HUDEP-2 (cell line): ENCODE measurements at regions not wholly inside any gene's neighbourhood (a gene's known extent, or its start where the extent isn't known, plus 50 kb on each side); places are given as distances from the start of the nearest gene placed in this dataset.
"Not testable (repeated sequence)": the region's sequence is repeated elsewhere in the genome, so short reads cannot be mapped to it uniquely, and the experiment has no call there.

ENCODE experiments used
- DNase-seq, 76 experiments: peaks; one replicate each; lab custom pipeline; 2025; ENCODE audit not compliant: unreplicated experiment in 76 of 76; lab: John Stamatoyannopoulos, UW

DNA sequence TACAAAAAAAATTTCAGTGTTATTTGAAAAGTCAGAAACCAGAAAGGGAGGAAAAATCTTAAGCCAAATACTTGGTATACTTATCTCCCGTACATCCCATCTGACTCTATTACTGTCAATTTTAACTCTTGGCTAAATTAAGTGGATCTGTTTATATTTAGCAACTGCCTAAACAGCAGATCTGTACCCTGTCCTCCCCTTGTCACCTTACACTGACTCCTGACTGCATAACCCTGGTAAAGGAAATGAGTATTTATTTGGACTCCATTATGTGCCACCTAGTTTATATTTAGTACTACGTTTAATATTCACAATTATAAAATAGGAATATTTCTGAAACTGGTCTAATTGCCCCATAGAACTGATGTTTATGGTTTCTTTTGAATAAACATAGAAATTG is 730.2 kb upstream of the GJE1 start:
- no peak for DNase-seq

DNA sequence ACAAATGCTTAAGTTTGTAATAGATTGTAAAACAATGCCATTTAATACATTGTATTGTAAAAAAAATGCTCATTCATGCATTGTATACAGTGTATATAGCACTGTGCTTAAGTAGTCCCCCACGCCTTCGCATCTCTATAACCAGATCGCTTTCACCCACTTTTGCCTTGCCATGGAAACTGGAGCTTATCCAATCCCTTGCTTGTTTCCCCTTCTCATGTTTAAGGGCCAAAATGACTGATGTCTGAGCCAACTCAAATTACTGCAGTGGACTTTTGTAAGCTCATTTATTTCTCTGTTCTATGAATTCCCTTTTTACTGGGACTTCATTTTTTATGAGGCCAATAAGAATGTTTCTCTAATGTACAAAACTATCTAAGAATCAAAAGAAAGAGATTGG is 730.9 kb upstream of the GJE1 start:
- DNase-seq: no peak

DNA sequence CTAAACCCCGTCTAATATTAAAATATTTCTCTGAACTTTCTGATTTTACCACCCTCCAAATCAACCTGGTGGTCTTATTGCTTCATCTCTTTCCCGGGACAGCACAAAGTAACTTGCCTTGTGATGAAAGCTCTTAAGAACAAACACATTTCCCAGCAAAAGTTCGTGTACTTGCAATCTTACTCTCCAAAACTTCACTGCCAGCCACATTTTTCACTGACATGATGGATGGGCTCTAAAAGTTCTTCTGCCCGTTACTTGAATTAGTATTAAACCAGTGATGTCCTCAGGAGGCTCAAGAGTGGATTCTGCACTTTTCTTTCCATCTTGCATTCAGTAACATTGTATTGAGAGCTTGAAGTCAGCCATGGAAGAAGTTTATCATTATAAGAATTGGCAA is 731.6 kb upstream of the GJE1 start:
- DNase-seq: no peak

DNA sequence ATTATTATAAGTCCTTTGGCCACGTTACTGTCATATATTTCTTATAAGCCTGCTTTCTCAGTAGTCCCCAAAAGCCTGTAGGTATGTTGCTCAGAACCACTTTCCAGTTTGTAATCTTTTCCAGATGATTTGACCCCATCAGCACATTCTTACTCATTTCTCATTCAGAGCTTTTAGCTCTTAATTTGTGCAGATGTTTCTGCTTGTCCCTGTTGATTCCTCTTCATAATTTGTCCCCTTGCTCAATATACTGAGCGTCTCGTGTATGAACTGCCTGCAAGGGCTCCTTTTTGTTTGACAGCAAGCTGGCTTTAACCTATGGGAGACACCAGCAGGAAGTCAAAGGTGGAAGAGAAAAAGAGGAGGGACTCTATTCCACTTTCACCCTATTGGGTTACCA is 733.8 kb upstream of the GJE1 start:
- DNase-seq: no peak

DNA sequence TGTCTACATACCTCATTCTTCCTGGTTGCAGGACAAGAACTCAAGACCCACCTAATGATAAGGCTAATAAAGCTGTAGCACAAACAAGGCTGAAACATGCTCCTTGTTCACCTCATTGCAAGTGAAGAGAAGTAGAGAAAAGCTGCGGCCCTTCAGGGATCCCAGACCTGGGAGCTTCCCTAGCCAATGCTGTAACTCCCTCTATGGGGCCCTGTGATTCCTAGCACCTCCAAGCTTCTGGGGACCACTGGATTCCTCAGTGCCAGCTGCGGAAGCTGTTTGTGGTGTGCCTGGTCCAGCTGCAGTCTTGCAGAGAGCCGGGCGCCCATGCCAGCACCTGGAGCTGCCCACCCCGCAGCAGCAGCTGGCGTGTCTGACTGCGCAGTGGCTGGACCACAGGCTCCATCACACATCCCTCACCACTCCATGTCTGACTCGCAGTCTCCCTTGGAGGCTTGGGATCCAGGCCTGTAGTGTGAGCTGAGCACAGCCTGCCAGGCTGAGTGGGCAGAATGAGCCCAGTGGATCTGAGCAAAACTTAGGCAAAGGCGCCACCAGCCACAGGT is 737.2 kb upstream of the GJE1 start:
- DNase-seq: no peak

DNA sequence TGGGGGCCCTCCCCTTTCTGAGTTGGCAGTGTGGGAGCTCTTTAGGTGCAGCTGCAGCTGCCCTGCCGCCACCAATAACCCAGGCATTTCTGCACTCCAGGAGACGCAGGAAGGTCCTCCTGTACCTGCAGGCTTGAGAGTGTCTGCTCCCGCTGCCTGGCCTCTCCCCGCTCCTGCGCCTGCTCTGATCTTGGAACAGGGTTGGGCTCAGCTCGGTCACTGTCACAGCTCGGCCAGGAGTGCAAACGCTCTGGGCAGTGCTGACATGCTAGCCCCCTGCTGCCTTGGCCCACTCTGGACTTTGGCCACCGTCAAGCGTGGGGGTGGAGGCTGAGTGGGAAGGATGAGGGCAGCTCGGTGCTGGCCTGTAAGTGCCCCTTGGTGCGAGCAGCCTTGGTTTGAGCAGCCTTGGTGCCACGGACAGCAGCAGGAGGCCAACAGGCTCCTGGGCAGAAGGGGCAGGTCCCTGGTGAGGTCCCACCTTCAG is 738.1 kb upstream of the GJE1 start:
- DNase-seq: no peak

DNA sequence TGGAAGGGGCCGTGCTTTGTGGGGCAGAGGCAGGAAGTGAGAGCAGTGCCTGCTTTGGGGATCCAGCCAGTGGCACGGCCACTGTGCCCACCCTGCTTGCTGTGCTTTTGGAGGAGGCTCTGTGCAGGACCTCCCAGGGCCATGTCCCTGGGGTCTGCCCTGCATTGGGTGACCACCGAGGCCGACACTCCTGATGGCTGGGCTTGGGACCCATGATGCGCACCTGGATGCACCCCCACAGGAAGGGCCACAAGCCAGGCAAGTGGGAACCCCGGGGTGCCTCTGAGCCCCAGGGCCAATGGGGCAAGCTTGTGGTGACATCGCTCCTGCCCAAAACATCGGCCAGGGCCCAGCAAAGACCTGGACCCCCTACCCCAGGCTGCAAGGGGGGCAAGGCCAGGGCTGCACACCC is 738.6 kb upstream of the GJE1 start:
- no peak for DNase-seq

DNA sequence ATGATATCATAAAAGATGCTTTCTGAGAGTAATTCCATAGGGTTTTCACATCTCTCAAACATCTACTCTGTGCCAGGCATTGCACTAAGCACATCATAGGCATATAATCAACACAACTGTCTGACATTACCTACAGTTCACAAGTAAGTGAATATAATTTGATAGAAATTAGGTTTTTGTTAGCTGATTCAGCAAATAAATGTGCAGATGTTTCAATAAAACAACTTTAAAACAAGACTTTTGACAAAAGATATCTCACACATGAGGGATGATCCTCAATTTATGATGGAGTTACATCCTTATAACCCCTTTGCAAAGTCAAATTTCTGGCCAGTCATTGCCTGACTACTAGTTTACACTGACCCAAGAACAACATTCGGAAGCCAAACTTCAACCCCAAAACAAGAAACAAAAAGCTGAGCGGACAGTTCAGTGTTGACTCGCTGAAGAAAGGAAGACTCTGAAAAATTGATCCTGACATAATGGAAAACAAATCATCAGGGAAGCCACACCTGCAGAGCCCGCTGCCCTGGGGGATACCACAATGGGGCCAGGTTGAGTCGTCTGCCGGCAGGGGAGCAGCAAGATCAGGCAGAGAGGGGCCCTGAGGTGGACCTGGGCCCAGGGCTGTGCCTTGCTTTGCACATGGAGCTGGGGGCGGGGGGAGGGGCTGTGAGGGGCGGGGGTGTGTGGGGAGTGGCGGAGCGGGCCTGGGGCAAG is 739.2 kb upstream of the GJE1 start:
- DNase-seq: no peak

DNA sequence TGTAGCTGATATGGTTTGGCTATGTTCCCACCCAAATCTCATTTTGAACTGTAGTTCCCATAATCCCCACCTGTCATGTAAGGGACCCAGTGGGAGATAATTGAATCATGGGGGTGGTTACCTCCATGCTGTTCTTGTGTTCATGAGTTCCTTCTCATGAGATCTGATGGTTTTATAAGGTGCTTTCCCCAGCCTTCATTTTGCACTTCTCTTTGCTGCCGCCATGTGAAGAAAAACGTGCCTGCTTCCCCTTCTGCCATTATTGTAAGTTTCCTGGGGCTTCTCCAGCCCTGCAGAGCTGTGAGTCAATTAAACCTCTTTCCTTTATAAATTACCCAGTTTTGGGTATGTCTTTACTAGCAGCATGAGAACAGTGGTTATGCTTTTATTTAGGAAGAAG is 741.6 kb upstream of the GJE1 start:
- DNase-seq: not testable (repeated sequence)

DNA sequence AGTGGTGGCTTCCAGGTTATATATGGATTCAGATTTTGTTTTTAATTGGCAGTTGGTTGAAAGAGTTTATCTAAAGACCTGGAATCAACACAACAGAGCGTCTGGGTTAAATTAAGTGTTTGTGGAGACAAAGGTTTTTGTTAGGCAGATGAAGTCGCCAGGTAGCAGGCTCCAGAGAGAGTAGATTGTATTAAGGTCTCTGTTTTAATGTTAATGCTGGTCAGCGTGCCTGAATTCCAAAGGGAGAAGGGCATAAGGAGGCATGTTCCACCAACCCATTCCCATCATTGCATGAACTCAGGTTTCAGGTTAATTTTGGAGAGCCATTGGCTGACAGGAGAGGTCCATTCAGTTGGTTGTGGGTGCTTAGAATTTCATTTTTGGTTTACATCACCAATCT is 744.1 kb upstream of the GJE1 start:
- no peak for DNase-seq

DNA sequence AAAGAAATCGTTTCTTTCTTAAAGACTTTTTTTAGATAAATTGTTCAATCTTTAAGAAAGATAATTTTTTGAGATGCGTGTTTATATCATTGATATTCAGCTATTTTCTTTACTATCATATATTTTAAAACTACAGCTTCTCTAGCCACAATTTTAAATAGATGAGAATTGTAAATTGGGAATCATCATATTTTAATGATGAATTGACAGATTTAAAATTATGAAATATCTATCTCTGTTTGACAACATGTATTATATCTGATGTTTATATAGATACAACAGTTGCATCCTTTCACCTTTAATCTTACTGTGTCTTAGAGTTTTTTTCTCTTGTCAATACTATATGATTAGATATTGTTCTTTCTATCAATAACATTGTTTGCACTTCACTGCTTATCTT is 762.3 kb upstream of the GJE1 start:
- DNase-seq: no peak

DNA sequence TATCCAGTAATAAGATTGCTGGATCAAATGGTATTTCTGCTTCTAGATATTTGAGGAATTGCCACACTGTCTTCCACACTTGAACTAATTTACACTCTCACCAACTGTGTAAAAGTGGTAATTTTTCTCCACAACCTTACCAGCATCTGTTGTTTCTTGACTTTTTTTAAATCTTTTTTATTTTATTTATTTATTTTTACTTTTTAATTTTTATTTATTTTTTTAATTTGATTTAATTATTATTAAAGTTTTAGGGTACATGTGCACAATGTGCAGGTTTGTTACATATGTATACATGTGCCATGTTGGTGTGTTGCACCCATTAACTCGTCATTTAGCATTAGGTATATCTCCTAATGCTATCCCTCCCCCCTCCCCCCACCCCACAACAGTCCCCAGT is 765.9 kb upstream of the GJE1 start:
- DNase-seq: not testable (repeated sequence)

DNA sequence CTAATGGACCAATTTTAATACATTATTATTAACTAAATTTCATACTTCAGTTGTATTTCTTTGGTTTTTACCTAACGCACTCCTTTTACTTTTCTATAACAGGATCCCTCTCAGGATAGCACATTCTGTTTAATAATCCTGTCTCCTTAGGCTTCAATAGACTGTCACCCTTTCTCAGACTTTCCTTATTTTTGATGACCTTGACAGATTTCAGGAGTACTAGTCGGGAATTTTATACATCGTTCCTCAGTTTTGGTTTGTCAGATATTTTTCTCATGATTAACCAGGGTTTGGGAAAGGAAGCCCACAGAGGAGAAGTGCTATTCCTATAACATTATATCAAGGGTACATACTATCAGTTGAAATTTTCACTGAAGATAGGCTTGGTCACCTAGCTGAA is 768.0 kb upstream of the GJE1 start:
- no peak for DNase-seq

DNA sequence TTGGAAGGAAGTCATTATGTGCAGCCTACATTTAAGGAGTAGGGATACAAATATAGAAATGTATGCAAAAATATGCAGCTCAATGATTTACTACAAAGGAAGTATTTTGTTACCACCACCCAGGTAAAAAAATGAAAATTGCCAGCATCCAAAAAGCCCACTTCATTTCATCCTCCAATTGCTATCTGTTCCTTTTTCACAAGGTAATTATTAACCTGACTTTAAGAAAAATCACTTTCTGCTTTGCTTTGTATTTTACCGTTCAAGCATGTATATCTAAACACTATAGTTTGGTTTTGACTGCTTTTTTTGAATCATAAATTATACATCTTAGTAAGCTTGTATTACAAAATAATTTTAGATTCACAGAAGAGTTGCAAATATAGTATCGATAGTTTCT is 768.5 kb upstream of the GJE1 start:
- DNase-seq: no peak

DNA sequence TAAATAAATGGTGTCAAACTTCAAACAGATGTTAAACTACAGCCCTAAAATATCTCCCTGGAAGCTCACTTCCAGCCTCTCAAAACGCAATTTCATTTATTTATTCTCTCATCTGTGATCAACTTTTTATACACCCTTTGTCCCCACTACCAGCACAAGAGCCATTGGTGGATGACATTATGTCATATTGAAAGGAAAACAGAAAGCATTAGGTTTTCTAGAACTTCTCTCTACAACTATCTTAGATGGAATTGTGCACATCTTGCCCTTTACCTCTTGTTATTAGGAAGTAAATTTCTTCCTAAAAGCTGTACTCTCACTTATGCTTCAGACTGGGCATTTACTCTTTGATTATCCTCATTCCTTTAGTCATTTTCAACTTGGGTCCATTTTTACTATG is 771.2 kb upstream of the GJE1 start:
- DNase-seq: no peak

DNA sequence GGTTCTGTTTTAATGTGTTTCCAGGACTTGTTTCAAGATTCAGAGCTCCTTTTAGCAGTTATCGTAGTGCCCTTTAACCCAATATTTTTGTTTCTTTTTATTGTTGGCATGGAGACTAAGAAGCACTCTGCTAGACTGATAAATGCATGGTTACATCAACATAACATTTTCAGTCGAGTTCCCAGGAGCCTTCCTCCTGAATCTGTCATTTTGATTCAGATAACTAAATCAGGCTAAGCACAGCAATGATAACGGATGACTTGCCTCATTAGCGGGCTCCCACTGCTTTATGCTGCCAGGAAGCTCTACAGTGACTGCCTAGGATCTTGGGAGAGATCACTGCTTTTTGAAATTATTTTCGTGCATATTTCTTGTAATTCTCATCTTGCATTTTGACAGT is 772.8 kb upstream of the GJE1 start:
- DNase-seq: no peak

DNA sequence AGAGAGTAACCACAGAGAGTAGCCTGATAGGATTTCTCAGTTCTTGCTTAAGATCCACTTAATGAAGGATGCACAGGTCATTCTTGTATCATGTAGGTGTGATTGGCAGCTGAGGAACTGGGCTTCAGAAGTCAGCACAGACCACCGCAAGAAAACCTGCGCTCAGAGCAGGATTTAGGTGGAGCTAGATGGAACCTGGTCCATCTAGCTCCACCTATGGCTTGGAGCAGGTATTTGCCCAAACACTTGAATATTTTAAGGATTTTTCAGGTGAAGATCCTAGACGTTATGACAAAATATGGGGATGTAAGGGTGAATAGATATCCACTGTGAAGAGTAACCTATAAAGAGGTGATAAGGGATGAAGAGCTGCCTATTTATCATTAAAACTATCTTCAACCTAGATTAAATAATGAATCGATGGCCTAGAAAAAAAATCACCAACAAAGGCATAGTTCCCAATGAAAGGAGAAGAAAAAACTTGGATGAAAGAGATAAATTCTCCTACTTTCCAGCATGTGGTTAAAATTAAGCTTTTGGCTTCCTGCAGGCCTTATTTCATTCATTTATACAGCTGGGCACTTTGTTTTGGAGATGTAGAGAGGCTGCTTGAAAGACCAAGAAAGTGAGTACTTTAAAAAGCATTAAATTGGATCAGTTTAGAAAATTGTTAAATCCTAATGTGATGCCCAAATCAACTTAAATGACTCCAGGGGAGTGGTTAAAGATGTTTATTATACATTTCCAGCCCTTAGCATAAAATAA is 778.4 kb upstream of the GJE1 start:
- DNase-seq: no peak

DNA sequence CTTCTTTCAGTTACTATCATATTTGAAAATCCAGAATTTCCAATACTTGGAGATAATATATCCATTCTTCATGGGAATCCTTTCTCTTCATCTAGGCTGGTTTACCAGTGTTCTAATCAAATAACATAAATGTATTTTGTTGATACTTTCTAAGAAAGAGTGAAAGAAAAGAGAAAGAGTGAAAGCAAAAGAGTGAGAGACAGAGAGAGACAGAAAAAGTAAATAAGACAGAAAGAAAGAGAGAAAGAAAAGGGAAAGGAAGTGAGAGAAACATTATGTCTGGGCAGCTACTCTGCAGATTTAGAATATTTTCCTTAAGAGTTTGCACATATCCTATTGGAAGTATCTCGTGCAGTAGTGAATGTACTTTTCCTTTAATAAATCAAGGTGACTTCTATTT is 781.0 kb upstream of the GJE1 start:
- no peak for DNase-seq

DNA sequence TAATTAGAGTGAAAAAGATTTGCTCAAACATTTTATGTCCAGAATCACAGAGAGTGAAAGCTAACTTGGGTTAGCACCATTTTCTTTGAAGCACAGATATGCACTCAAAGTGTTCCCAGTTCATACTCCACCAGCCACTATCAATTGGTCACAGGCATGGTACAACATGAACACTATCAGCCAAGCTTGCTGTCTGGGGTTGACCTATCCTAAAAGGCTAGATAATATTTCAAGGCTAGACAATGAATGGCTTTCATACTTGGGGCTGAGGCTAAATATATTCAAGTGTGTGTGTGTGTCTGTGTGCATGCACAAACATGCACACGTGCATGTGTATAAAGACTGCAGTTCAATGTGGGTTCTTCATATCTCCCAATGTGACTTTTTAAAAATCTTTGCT is 783.0 kb upstream of the GJE1 start:
- DNase-seq: peak in 5 of 76 experiments; percentile 16 to 48 (median 25)

DNA sequence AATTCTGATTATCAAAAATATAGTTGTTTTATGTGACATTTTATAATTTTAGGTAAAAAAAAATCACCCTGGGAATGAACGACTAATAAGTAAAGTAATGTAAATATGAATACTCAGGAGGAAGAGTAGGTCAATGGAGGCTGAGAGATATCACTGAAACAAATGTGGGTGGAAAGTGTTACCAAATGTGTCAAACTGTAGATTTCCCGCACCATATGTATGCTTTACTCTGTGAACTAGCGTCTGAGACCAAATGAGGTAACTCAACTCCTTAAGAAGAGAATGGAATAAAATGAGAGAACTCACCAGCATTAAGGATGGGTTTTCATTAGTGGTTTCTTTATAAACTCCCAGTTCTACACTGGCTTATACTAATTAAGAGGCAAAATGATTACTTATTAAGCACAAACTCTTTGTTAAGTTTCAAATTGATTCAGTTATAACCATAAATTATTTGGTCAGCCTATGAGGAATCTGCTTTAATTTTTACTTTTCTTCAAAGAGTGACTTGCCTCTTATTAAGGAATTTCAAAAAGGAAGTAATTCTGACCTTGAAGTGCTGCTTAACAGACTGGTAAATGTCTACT is 784.7 kb upstream of the GJE1 start:
- DNase-seq: no peak

DNA sequence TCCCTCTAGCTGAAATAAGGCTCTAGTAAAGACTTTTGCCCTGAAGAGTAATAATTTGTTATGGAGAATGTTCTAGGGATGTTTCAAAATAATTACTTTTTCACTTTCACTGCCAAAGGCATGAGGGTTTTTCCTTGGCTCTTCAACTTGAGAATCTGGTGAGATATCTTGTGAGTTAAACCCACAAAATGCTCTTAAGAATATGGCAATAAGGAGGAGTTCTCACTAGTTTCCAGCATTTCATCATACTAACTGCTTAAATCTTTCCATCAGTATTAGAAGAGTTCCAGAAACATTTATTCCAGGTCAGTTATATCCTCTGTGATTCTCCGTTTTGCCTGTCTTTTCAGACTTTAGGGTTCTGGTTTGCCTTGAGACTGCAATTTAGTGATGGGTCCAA is 785.6 kb upstream of the GJE1 start:
- no peak for DNase-seq

DNA sequence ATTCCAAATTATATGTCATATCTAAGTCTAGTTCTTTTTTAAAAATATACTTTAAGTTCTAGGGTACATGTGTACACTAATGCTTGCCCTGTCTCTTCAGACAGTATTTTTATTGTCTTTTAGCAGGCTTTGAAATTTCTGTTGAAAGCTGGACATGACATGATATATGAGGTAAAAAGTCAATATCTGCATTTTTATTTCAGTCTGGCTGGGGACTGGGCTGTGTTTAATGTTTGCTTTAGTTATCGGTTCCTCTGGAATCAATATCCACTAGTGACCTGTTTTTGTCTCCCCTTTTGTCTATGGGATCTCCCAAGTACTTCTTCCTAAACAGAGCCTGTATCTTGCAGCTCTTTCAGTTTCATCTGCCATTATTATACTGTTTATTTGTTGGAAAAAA is 786.2 kb upstream of the GJE1 start:
- no peak for DNase-seq
